GM04504 (cell line): ENCODE measurements at regions not wholly inside any gene's neighbourhood (a gene's known extent, or its start where the extent isn't known, plus 50 kb on each side); places are given as distances from the start of the nearest gene placed in this dataset.

ENCODE experiments used
- DNase-seq: peaks from one replicate; pipeline ENCODE4 v3.0.0-alpha.2; 2012; ENCODE audit warnings: low read depth

DNA sequence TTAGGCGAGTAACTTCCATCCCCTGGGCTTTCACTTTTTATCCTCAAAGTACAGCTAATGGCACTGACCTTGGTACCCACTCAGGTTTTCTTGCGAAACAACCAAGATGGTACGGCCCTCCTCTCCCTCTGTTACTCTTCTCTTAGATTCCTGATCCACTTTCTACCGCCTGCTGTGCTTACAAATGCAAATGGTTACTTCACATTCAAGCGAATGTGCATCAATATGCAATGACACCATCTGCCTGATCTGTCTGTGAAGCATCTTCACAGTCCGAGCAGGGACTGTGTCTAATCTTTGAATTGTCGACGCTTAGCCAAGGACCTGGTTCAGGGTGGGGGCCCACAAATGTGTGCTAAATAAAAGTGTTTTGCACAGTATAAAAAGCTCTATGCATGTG is 112.2 kb downstream of the TRIB2 start:
- no peak for DNase-seq

- DNase-seq = no peak
These were observed 114.3 kb downstream of the TRIB2 start for GRCh38 chr2:12831016-12831415.

DNA sequence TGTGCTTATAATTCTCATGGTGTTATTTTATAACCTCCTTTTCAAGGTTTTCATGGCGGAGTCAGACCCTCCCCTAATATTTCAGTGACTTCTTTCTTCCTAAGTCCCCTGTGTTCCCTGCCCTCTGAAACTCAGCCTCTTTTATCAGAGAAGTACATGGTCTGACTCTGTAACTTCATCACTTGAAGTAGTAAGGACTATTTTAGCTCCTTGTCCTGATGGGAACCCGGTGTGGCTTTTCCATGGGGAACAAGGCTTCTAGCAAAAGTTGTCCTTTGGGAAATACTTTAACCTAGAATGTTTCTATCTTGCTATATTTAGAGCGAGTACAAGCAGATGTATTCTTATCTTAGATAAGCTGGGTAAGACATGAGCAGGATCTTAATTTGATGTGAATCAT is 117.5 kb downstream of the TRIB2 start:
- DNase-seq = no peak

- DNase-seq = no peak
These were observed 119.0 kb downstream of the TRIB2 start for GRCh38 chr2:12835733-12836132.

- no peak for DNase-seq
These were observed 122.6 kb downstream of the TRIB2 start for GRCh38 chr2:12839339-12839738.

- no peak for DNase-seq
These were observed 124.3 kb downstream of the TRIB2 start for GRCh38 chr2:12841021-12841420.

GRCh38 chr2:12842917-12843316 is 126.2 kb downstream of the TRIB2 start:
- DNase-seq = no peak

GRCh38 chr2:12844511-12844910 is 127.8 kb downstream of the TRIB2 start:
- no peak for DNase-seq

DNA sequence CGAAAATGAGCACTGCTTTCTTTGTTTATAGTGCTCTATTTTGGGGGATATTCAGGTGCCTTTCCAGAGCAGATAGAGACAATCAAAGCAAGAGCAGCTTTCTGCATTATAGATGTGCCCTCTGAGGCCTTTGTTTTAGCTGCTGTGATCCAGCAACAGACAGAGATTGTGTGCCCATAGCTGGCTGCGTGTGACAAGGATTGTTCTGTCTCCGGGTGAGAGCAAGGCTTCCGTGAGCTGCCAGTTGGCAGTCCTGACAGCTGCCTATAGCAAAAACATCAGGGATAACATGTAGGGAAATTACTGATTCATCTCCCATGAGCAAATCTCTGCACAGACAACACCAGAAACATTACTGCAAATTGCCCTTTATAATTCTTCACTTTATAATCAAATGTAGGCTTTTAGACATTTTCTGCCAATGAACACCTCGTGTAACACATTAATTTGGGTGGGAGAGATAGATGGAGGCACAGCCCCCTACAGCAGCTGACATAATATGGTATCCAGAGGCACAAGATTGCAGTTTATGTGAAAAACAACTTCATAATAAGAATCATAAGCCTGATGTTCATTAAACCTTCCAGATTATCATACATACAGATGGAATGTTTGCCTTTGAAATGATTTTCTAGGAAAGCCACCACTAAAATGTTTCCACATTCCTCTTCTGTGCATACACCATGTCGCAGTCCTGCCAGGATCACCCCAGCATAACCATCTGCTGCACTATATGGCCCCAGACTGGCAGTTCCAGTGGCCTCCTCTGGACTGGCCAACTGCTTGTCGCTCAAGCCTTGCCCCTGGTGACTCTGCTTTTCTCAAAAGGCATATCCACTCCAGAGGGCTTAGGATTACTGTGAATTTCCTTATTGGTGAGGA is 131.2 kb downstream of the TRIB2 start:
- no peak for DNase-seq

GRCh38 chr2:12852135-12852534 is 135.4 kb downstream of the TRIB2 start:
- DNase-seq = no peak

GRCh38 chr2:12854001-12854530 is 137.3 kb downstream of the TRIB2 start:
- no peak for DNase-seq

DNA sequence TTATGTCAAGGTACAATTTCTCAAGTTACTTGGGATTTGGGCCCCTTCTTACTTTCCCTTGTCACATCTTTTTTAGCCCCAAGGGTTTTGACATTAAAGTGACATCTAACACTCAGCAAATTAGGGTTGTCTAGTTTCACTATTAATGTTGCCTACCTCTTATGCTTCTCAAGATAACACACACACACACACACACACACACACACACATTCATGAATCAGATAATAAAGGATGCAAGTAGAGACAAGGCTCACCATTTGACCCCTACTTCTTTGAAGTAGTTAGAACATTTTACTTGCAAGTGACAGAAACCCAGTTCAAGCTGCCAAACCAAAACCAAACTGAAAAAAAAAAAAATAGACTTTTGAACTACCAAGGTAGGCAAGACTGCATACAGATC is 138.8 kb downstream of the TRIB2 start:
- no peak for DNase-seq

DNA sequence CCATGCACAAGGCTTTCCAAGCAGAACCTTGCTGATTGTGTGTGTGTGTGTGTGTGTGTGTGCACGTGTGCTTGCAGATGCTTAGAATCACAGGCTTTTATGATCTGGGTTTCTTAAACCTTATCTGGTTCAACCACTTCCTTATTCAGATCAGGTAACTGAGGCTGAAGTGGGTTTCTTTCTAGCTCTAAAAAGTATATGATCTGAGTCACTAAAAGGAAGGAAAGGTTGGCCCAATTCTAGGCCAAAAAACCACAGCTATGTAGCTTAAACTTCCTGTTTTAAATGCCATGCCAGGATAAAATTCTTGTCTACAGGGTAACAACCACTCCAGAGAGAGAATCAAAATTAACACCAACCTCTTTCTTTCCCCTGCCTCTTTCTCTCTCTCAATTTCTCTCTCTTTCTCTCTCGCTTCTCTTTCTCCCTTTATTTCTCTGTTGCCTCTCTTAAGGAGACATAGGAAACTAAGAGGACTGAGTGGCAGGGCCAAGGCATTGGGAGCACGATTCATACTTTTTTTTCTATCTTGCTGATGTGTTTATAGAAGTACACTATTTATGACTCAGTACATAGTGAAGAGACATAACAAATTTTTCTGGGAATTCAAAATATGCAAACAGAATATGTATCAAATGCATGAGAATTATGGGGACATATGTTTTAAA is 140.3 kb downstream of the TRIB2 start:
- DNase-seq = peak; percentile 44

DNA sequence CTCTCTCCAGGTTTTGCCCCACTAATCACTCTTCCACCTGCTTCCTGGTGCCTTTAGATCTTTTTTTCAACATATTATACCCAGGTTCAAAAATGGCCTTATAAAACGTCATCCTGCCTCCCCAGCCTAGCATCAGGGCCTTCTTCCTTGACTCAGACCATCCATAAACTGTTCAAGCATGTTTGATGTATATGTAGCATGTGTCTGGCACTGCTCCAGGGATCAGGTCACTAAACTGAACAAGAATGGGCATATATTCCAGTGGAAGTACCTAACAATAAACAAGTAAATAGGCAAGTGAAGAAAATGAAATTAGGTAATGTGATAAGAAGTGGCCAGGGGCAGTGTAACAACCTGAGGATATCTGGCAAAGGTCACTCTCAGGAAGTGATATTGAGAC is 141.2 kb downstream of the TRIB2 start:
- DNase-seq = no peak

DNA sequence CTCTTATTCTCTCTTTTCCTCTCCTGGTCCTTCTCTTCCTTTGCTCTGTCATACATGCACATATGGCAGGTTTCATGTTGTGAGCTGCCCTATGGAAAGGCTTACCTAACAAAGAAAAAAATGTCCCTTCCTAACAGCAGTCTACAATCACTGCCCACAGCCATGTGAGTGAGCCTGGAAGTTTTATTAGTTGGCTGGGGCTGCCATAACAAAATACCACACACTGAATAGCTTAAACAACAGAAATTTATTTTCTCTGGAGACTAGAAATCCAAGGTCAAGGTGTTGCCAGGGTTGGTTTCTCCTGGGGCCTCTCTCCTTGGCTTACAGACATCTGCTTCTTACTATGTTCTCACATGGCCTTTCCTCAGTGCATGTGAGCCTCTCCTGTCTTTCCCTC is 142.1 kb downstream of the TRIB2 start:
- DNase-seq = peak; percentile 27

DNA sequence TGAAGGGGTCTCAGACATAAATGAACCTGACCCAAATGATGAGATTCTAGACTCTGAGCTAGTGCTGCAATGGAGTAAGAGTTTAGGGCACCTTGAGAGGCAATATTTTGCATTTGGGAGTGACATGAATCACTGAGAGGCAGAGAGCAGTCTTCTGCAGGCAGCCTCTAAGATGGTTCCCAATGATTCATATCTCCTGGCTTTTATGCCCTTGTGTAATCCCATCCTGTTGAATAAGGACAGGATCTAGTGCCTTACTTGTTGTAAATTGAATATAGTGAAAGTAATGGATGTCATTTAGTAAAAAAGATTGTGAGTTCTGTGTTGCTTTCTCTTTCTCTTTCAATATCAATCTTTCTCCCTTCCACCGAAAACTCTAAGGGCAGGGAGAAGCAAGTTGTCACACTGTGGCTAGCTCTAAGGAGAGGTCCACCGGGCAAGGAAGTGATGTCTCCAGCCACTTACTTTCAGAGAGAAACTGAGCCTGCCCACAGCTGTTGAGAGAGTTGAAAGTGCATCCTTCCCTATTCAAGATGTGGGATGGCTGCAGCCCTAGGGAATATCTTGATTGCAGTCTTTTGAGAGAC is 144.7 kb downstream of the TRIB2 start:
- peak; percentile 45 for DNase-seq

GRCh38 chr2:12862541-12862940 is 145.8 kb downstream of the TRIB2 start:
- no peak for DNase-seq

DNA sequence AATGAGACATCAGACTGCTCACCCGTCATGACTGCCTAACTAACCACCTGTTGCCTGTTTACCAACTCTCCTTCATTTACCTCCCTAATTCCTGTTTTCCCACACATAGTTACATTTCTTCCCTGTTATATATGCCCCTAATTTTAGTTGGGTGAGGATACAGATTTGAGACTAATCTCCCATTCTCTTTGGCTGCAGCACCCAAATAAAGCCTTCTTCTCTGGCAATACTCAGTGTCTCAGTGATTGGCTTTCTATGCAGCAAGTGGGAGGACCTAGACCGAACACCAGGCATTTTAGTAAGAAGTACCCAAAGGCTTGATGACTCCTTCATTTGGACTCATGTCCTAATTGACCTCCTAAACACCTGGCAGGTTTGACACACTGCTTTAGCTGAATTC is 147.2 kb downstream of the TRIB2 start:
- DNase-seq = no peak

- DNase-seq = no peak
These were observed 151.0 kb downstream of the TRIB2 start for GRCh38 chr2:12867631-12868287.

DNA sequence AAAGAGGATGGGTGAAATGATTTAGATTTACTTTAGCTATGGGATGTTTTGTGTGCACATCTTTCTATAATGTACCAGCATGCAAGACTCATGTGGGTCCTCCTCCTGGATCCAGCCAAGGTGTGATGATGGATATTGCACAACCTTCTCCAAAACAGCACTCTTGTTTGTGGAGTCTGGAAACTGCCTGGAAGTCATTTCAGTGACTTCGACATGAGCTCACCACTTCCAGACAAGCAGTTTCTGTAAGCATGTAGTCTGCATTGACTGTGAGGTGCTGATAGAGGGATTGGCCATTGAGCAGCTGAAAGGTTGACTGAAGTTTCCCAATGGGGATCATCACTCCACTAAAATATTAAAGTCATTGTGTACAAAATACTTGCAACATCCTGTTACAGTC is 154.0 kb downstream of the TRIB2 start:
- DNase-seq = no peak

- no peak for DNase-seq
These were observed 155.1 kb downstream of the TRIB2 start for GRCh38 chr2:12871694-12872315.

GRCh38 chr2:12877761-12878160 is 161.0 kb downstream of the TRIB2 start:
- DNase-seq = no peak
